Hippocampal formation (tissue), 2 donors: ENCODE measurements at regions not wholly inside any gene's neighbourhood (a gene's known extent, or its start where the extent isn't known, plus 50 kb on each side); places are given as distances from the start of the nearest gene placed in this dataset.

ENCODE experiments used
- DNase-seq, 2 donors: peaks; one replicate each; lab custom pipeline; 2025; lab: John Stamatoyannopoulos, UW

DNA sequence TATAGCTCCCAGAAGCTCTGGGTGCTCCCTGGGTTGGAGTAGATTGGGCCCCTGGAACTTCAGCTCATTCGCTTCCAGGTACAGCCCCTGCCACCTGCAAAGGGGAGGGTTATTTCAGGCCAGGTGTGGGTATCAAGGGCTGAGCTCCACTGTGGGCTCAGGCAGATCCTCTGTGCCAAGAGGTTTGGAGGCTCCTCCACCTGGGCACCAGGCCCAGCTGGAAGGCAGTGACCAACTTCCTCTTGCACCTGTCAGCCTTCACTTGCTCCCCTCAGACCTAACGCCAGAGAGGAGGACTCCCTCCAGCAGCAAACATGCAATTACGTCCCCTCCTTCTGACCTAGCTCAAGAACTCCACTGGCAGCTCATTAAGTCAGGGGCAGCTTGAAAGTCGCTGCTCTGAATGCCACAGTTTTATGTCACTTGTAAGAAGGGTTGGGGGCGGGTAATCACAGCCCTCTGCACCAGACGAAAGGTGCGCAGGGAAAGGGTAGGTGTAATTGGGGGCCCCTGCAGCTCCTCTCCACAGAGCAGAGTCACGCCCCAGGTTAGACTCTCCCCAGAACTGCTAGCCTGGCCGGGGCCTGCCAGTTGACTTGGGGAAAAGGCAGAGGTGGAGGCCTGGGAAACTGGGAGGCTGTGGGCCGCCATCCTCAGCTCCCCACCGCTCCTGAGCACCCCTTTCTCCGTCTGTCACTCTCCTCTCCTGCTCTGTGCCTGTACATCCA, 125.0 kb upstream of the TMPRSS2 start:
- no peak for DNase-seq

GRCh38 chr21:41631564-41632461, 123.9 kb upstream of the TMPRSS2 start:
- no peak for DNase-seq

DNA sequence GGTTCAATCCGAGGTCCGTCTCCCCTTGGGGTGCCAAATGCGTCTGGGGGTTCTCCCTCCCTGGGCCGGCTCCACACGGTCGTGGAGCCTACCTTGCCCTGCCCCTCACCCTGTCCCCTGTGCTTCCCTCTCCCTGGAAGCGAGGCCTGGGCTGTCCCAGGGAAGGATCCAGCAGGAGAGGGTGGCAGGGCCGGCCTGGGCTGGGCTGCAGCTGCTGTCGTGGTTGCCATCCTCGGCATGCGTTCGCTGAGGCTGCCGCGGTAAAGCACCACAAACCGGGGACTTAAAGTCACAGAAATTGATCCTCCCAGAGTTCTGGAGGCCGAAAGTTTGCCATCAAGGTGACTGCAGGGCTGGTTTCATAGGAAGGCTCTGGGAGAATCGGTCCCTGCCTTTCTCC, 123.0 kb upstream of the TMPRSS2 start:
- DNase-seq = no peak

DNA sequence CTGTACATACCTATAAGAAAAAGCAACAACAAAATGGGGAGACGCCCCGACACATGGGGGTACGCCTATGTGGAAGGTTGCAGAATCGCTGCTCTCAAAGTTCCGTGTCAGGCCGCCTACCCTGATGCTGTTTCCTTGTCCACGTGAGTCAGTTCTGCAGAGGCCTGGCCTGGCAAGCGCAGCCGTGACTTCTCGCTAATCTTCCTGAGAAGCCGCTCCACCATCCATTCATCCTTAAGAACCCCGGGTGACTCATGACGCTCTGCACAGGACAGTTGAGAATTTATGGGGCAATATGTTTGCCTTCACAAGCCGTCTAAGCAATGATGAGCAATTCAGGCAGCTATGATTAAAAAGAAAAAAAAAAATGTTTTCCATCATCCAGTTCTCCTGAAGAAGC, 122.3 kb upstream of the TMPRSS2 start:
- no peak for DNase-seq

DNA sequence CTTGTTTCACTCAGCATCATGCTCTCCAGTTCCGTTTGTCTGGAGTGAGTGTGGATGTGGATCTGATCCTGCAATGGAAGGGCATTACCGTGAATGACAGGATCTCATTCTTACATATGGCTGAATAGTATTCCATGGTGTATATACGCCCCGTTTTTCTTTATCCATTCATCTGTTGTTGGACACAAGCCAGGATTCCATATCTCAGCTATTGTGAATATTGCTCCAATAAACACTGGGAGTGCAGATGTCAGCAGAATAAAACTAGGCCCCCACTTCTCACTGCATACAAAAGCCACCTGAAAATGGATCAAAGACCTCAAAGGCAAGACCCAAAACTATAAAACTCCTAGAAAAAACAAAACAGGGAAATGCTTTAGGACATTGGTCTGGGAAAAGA, 120.3 kb upstream of the TMPRSS2 start:
- DNase-seq = no peak

DNA sequence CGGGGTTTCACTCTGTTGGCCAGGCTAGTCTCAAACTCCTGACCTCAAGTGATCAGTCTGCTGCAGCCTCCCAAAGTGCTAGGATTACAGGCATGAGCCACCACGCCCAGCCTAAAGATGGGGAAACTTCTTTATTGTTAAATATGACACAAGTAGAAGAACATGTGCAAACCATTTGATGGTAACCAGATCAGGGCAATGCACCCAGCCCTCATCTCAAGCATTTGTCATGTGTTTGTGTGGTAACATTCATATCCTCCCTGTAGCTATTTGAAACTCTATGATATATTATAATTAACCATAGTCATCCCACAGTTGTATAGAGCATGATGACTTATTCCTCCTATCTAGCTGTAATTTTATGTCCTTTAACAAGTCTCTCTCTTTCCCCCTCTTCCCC, 119.5 kb upstream of the TMPRSS2 start:
- no peak for DNase-seq

- DNase-seq = no peak
Observed at GRCh38 chr21:41626021-41626420, 118.1 kb upstream of the TMPRSS2 start.

- no peak for DNase-seq
Observed at GRCh38 chr21:41625428-41625827, 117.5 kb upstream of the TMPRSS2 start.

GRCh38 chr21:41624674-41625310, 116.8 kb upstream of the TMPRSS2 start:
- DNase-seq = no peak

DNA sequence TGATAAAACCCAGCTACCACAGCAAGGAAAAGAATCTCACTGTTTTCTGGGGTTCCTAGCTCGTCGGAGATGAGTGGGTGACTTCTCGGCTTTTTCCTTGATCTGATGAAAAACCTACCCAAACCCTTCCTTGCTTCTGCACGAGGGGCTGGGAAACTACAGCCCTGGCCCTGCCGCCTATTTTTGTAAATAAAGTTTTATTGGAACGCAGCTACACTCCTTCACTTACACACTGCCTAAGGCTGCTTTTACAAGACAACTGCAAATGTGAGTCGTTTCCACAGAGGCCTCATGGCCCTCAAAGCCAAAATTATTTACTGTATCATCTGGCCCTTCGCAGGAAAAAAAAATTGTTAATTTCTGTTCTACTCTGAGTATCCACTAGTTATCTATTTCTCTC, 116.0 kb upstream of the TMPRSS2 start:
- DNase-seq = no peak

DNA sequence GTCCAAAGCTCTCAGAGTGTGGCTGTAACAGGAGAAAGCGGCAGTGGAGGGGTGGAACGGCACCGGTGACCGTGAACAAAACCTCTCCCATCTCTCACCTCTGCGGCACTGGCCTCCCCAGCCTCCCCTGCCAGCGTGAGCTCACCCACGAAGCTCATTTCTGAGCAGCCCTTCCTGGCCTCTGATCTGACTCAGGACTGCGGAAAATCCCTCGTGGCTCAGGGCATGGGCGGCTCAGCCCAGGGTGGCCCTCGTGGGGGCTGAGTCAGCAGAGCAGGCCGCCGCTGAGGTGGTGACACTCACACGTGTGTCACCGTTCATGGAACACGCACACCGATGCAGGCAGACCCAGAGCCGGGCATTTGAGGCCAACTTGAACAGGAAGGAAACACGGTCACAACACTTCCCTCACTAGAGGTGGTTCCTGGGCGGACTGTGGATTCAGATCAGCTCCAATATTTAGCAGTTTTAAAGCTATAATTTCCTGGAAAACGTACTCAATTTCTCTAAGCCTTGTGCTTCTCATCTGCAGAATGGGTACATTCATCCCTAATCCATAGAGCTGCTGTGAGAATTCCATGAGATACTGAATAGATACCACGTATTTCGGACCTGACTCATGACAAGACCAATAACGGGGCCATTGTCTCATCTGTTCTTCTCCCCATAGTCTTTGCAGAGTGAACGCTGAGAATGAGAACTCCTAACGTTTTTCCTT, 115.0 kb upstream of the TMPRSS2 start:
- no peak for DNase-seq

DNA sequence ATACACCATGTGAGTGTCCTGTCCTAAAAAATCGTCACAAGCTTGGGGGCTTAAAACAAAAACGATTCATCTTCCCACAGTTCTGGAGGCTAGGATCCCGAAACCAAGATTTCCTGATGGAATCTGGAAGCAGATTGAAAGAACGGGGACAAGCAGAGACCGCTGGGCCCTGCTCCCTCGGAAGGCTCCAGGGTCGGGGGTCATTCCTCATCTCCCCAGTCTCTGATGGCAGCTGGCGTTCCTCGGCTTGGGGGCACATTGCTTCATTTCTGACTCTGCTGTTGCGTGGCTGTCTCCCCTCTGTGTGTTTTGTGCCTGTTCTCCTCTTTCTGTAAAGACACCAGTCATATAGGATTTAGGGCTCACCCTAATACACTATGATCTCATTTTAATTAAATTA, 114.2 kb upstream of the TMPRSS2 start:
- no peak for DNase-seq

DNA sequence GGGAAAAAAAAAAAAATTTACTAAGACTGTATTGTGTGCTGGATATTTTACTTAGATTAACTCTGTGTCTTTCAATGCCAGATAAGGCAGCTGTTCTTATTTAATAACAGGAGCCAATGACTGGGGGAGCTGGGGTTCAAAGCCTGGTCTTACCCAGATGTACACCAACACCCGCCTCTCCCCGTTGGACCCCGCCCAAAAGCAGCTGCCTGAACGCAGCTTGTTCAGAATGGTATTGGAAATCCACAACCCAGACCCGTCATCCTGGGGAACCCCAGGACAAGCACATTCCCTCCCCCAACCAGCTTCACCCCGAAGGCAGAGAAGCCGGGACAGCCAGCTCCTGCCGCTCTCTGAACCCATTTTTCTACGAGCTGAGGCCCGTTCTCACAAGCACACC, 113.6 kb upstream of the TMPRSS2 start:
- no peak for DNase-seq

GRCh38 chr21:41620982-41621381, 113.0 kb upstream of the TMPRSS2 start:
- DNase-seq = no peak

GRCh38 chr21:41620541-41620940, 112.6 kb upstream of the TMPRSS2 start:
- no peak for DNase-seq

DNA sequence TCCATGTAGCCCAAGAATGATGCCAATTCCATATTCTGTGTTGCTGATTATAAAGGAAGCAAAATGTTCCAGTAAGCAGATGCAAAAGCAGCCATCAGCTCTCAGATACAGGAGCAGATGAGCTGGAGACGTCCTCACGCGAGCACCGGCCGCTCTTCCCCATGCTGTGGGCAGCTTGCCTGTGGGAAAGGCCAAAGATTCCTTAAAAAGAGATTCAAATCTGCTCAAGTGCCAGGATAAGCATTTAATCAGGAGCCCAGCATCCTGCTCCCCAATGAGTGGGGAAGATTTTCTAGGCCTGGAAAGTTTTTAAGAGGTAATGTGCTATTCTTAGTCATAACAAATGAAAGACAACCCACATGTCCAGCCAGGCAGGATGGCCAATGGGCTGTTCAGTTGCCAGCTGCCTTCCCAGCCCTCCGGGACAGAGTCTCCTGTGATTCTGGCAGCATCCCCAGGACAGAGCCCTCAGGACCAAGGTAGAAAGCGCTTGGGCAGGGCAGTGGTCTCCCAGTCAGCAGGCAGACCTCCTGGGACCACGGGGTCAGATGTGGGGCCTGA, 108.2 kb upstream of the TMPRSS2 start:
- DNase-seq = no peak

DNA sequence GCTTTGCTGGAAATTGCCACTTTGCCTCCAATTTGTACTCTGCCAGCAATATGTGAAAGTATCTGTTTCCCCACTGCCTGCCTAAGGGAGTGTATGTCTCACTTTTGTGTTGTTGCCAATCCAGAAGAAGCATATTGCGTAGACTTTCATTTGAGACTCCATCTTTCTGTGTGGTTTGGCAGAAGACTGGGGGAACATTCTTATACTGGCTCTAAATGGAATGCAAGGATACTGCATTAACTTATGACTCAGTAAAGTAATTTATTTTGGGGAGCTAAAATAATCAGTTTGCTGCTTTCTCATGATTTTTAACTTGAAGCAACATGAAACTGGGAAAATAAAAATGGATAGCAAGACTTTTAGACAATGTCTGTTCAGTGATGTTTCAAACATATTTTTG, 107.7 kb upstream of the TMPRSS2 start:
- DNase-seq = peak in 1 of 2 donors; percentile 48

- DNase-seq = no peak
Observed at GRCh38 chr21:41614511-41614910, 106.6 kb upstream of the TMPRSS2 start.

GRCh38 chr21:41613533-41613909, 105.6 kb upstream of the TMPRSS2 start:
- peak in 1 of 2 donors; percentile 3 for DNase-seq

GRCh38 chr21:41612674-41613532, 104.9 kb upstream of the TMPRSS2 start:
- peak; percentile 69 to 73 for DNase-seq
